HG03521 (cell line): ENCODE measurements at regions not wholly inside any gene's neighbourhood (a gene's known extent, or its start where the extent isn't known, plus 50 kb on each side); places are given as distances from the start of the nearest gene placed in this dataset.

ENCODE experiments used
- ATAC-seq: cut with Tn5 transposase; IDR thresholded peaks from one replicate; pipeline ENCODE4 v1.9.1; 2021; ENCODE audit warnings: mild to moderate bottlenecking, moderate library complexity; ENCODE audit not compliant: unreplicated experiment

DNA sequence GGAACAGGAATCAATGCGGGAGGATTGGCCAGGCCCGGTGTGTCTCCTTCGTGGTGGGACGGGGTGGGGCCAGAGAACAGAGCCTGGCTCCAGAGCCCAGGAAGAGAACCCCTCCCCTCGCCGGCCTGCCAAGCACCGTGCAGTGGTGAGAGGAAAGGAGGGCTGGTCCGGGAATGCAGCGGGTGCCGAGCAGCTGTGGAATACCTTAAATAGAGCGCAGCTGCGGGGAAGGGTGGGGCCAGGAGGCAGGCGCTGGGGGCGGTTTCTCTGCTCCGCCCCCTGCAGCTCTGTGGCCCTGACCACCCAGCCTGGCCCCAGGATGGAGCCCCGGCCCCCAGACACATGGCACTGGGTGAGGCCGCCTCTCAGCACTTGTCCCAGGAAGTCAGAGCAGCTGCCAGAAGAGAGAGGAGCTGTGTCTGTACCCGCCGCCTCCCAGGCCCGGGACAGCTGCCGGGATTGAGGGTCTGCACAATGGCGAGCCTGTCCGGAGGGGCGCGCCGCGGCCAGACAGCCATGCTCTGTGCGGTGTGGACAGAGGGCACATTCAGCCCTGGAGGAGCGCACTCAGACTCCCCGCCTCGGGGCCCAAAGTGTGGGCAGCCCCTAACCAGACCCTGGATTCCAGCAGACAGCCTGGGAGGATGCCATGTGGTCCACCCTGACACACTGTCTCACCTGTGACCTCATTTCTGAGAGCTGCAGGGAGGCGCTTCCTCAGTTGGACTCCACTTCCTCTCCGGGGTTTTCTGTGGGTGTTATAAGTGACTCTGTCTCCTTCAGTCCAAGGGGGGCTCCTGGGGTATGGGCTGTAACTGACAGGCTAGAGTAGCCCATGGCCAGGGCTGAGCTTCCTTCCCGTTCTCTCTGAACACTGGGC is 268.8 kb downstream of the SEC14L1 start:
- no peak for ATAC-seq

DNA sequence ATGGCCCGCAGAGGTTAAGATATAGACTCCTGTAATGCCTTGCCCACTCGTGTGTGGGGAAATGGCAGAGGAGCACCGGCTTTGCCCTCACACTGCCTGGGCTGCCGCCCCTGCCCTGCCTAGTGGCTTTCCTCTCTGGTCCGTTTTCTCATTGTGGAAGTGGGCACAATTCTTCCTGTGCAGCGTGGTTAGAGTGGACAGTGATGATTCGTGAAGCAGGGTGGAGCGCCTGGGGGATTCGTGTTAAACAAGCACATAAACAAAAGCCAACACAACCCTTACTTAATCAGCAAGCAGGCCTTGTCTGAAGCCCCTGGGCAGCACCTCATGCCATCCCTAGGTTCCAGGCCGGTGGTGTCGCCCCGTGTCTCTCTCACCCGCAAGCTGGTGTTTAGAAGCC is 269.7 kb downstream of the SEC14L1 start:
- ATAC-seq = no peak

DNA sequence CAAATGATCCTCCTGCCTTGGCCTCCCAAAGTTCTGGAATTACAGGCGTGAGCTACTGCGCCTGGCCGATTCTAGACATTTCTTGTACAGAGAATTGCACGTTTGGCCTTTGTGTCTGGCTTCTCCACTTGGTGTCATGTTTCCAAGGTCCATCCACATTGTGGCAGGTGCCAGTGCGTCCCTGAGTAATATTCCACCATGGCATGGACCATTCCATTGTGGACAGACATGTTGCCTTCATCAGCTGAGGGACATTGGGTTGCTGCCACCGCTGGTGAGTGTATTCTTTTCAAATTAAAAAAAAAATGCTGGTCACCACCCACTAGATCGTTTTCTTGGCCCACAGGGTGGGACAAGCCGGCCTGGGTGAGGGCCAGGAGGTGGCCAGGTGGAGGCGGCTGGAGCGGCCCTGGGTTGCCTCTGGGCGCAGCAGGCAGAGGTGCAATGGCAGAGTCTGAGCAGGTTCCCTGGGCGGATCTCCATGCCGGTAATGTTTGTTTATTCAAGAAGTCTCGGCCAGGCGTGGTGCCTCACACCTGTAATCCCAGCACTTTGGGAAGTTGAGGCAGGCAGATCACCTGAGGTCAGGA is 274.1 kb downstream of the SEC14L1 start:
- no peak for ATAC-seq

DNA sequence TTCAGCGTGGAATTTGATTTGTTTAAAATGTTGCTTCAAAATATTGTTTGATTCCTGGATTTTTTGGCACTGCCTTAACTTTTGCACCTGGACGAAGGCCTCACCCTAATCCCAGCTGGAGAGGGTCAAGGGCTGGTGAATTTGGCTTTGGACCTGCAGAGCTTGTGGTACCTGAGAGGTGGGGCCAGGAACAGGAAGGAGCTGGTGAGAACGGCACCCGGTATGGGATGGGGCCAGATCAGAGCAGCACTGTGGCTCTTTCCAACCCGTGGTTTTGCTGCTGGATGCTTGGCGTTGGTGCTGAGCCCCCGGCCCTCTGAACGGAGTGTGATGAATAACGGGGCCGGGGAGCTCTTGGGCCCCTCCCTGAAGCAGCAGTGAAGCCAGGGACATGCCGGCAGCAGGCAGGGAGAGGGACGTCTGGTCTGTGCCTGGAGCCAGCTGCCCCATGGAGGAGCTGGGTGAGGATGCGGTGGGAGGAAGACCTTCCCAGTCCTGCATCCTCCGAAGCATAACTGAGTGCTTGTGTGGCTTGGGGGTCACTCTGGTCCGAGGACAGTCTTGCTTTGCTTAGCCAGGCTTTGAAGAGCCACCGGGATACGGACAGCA is 275.4 kb downstream of the SEC14L1 start:
- ATAC-seq = no peak

GRCh38 chr17:77417575-77417974 is 276.8 kb downstream of the SEC14L1 start:
- ATAC-seq = no peak

- no peak for ATAC-seq
Observed at GRCh38 chr17:77418609-77419008, 277.8 kb downstream of the SEC14L1 start.

DNA sequence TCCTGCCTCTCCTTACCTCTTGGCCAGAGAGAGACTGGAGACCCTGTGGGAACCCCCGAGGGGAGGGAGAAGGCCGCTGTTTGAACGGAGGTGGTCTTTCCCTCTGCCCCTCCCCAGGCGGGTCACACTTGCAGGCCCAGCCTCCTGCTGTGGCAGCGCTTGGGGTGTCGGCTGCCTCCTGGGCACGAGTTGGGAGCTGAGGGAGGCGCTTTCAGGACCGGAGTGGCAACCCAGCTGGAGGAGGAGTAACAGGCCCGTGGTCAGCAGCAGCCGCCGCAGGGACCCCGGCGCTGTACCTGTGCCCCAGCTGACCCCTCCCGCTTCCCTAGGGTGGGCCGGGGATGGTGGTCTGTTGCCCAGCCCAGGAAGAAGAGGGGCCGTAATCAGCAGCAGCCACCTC is 278.3 kb downstream of the SEC14L1 start:
- ATAC-seq = no peak

GRCh38 chr17:77419547-77420094 is 278.9 kb downstream of the SEC14L1 start:
- ATAC-seq = no peak

DNA sequence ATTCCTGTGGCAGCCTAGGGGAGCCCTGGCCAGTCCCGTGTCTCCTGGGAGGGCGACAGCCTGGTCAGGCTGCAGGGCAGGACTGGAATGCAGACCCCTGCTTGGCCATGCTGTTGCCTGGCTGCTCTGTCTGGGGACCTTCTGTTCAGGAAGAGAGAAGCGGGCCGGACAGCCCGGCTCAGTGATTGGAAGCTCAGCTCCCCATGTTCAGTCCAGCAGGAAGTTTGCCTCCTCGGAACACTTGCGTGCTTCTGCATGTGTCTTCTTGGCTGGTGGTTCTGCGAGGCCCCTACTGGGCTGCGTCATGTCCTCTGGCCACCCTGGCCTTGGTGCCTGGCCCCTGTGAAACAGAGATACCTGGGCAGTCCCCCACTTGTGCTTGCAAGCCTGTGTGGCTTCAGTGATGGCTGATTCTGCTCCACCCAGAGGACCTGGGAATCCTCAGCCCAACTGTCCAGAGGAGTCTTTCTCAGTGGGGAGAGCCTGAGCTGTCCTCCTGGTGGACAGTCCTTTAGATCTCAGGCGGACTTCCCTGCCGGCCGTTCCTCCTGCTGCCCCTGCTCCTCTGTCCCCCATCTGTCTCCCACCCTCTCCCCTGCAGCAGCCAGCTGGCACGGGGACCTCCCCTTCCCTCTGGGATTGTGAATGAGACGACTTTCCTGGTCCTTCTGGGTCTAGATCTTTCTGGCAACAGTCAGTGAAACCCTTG is 279.5 kb downstream of the SEC14L1 start:
- no peak for ATAC-seq

DNA sequence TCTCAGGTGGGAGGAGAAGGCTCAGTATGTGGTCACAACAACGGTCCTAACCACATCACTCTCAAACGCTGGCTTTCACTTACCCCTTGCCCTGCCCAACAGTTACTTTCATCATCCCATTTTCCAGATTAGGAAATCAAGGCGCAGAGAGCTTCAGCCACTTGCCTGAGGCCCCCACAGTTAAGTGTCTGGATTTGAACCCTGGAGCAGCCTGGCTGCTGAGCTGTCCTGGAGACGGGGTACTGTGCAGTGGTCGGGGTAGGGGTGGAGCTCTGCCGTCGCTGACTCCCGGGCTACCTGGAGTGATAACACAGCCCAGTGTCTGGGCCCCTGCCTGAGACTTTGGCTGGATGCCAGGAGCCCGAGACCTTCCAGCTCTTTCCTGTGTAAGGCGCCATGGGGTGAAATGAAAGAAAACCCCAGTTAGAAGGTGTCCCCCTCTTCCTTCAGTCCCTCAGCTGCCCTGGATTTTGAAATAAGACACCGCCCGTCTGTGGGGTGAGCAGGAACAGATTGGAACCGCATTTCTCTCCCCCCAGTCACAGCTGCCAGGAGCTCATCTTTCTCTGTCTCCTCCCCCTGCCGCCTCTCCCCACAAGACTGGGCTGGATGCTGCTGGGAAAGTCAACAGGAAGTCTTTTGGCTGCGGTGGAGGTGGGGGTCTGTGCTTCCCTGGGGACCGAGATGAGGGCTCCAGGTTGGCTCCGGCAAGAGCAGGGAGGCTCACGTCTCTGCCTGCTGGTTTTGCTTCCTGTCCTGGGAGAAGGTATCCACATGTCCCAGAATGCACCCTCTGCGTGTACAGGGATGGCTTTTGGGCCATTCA is 280.2 kb downstream of the SEC14L1 start:
- no peak for ATAC-seq

DNA sequence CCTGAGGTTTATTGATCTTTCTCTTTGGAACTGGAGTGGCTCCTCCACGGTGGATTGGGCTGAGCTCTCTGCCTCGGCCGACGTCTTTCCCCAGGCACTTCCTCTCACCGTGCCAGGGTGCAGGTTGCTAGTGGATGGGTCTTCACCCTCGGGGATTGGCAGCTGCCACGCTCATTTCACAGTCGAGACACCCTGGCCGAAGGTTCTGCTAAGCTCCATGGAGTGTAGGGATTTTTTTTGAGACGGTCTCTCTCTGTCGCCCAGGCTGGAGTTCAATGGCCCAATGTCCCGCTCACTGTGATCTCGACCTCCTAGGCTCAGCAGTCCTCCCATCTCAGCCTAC is 280.8 kb downstream of the SEC14L1 start:
- no peak for ATAC-seq

DNA sequence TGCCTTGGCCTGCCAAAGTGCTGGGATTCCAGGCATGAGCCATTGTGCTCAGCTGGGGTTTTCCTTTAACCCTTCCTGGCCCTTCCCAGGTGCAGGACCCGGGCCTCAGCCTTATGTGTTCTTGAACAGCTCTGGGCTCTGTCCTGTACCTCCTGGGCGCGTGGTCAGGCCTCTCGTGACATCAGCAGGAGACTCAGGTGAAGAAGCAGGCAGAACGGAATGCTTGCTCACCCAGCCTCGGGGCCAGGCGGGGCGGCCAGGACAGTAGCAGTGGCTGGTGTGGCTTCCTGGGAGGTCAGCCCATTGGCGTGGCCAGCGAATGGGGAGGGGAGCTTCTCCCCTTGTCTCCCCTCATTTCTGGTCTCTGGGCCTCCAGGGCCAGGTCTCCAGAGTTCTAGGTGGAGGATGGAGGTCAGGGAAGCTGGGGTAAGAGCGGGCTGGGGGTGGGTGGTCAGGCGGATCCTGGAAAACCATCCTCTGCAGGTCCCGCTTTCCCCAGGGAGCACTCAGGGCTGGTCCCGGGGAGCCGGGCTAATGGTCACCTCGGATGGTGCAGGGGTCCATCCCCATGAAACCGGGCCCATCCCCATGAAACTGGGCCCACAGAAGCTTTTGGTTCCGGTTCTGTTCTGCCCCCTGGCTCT is 281.5 kb downstream of the SEC14L1 start:
- ATAC-seq = no peak

DNA sequence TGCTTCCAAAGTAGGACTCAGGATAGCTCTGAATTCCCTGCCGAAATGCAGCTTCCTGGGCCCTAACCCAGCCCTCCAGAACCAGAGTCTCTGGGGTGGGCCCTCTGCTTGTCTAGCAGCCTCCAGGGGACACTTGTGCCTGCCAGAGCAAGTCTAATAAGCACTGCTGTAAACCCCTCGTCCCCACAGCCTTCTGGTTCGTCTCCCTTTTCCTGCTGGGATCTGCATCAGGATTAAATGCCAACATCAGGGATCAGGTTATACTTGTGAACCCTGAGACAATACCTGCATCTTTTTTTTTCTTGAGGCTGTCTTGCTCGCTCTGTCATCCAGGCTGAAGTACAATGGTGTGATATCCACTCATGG is 282.0 kb downstream of the SEC14L1 start:
- no peak for ATAC-seq

- ATAC-seq = no peak
Observed at GRCh38 chr17:77423589-77424451, 283.1 kb downstream of the SEC14L1 start.

- no peak for ATAC-seq
Observed at GRCh38 chr17:77424585-77425344, 284.0 kb downstream of the SEC14L1 start.

DNA sequence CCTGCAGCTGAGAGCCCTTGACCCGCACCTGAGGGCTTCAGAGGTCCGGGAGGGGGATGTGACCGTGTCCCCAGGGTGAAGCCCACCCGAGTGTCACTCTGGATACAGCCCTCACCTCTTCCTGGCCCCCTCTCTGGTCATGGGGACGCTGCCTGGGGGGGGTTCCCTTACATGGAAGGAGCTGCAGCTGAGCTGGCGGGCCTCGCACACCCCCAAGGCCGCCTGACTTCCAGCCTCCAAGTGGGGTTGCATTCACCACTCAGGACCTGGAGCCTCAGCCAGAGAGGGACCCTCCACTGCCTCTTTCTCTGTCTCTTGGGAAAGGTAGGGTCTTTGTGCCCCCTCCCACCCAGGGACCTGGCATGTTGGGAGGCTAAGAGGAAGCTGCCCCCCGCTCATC is 284.6 kb downstream of the SEC14L1 start:
- ATAC-seq = no peak

- no peak for ATAC-seq
Observed at GRCh38 chr17:77425791-77426641, 285.2 kb downstream of the SEC14L1 start.
